Mammary epithelial cell (primary cell): ENCODE measurements at regions not wholly inside any gene's neighbourhood (a gene's known extent, or its start where the extent isn't known, plus 50 kb on each side); places are given as distances from the start of the nearest gene placed in this dataset.

Source experiments
- EZH2 ChIP-seq: IDR thresholded peaks from 2 replicates; pipeline ENCODE4 v1.6.1; 2012; ENCODE audit warnings: low read length, inconsistent platforms, borderline replicate concordance
- TF ChIP-seq, protein P1 (sequence below), 2 donors: IDR thresholded peaks in 1 of 2; conservative IDR thresholded peaks in 1 of 2; 2 replicates each; pipeline ENCODE4 v1.5.1; 2011 to 2012; ENCODE audit warnings: inconsistent platforms in 2 of 2, low read length in 2 of 2, mild to moderate bottlenecking in 2 of 2, control low read depth in 1 of 2, low read depth in 1 of 2; ENCODE audit not compliant: insufficient read depth in 1 of 2; ENCODE audit errors: extremely low read depth in 1 of 2

DNA sequence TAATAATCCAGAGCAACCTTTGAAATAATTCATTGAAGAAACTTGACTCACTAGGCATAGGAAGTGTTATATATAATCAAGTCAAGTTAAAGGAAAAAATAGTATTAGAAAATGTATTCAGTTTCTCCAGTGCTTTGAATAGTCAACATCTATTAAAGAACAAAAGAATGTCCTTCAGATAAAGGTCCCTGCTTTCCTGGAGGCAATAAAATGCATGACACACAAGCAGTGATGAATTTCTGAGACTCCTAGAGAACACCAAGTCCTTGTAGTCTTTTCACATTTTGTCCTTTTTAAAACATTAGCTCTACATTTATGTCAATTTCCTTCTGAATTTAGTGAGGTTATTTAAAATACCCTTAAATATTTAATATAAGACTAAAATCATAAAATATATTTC lies 695.5 kb downstream of the EPHA3 start:
- TF ChIP-seq, protein P1, sequence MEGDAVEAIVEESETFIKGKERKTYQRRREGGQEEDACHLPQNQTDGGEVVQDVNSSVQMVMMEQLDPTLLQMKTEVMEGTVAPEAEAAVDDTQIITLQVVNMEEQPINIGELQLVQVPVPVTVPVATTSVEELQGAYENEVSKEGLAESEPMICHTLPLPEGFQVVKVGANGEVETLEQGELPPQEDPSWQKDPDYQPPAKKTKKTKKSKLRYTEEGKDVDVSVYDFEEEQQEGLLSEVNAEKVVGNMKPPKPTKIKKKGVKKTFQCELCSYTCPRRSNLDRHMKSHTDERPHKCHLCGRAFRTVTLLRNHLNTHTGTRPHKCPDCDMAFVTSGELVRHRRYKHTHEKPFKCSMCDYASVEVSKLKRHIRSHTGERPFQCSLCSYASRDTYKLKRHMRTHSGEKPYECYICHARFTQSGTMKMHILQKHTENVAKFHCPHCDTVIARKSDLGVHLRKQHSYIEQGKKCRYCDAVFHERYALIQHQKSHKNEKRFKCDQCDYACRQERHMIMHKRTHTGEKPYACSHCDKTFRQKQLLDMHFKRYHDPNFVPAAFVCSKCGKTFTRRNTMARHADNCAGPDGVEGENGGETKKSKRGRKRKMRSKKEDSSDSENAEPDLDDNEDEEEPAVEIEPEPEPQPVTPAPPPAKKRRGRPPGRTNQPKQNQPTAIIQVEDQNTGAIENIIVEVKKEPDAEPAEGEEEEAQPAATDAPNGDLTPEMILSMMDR (conservative IDR thresholded peaks at IDR 0.05 in 1 of 2, IDR thresholded peaks at IDR 0.05 in 1 of 2; ENCODE audit: extremely low read depth in 1 of 2, insufficient read depth in 1 of 2, low read depth in 1 of 2, low read length in 2 of 2), result no peak
- no peak for TF ChIP-seq EZH2
